Glomerular visceral epithelial cell (primary cell): ENCODE measurements at regions not wholly inside any gene's neighbourhood (a gene's known extent, or its start where the extent isn't known, plus 50 kb on each side); places are given as distances from the start of the nearest gene placed in this dataset.

Source experiments
- DNase-seq: peaks from one replicate; pipeline ENCODE4 v3.0.0-alpha.2; 2016; ENCODE audit errors: extremely low spot score

DNA sequence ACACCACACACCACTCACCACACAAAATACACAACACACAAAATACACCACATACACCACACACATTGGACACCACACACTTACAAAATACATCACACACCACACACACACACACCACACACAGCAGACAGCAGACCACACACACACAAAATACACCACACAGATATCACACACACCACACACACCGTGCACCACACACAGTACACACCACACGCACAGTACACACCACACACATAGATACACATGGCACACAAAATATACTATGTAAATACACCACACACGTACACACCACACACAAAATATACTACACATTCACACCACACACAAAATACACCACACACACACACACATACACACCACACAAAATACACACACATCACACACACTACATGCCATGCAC, 1243.5 kb downstream of the BRD1 start:
- DNase-seq: no peak

DNA sequence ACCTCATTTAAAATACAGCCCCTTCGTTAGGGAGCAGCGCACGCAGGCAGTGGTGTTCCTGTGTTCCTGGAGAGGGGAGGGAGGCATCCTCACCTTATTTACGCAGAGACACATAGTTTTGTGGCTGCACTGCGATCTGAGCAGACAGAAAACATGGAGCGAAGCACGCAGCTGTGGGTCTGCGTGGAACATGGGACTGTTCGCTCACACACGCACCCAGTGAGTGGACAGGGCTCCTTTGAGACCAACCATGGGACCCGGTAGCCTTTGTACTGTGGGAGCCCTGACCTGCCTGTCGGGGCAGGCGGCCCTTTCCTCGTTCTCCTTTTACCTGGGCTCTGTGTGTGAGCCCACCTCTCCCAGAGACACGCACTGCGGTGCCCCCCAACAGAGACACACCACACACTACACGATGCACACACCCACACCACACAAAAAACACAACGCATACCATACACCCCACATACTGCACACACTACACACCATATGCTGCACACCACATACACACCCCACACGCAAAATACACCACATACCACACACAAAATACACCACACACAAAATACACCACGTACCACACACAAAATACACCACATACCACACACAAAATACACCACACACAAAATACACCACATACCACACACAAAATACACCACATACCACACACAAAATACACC, 1245.7 kb downstream of the BRD1 start:
- no peak for DNase-seq

- DNase-seq: no peak
Measured at GRCh38 chr22:48581205-48581766, 1246.4 kb downstream of the BRD1 start.

DNA sequence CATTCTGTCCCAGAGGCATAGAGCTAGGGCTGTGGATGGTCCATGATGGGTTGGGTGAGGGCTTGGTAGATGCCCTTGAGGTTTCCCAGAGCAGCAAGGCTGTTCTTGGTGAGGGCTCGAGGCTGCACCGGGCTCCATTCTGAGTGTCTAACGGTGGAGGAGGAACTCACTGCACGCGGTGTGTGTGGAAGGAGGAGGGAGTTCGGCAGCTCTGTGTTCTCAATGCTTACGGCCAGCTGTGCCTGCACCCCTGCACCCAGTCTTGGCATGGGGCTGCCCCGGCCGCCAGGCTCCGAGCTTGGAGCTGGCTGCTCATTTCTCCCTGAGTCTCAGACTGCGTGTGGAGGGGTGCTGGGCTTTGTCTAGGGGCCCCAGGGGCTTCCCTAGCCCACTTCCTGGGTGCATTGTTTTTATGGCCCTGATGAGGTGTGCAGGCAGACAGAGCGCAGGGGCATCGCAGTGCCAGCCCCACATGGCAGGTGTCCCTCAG, 1247.1 kb downstream of the BRD1 start:
- no peak for DNase-seq

DNA sequence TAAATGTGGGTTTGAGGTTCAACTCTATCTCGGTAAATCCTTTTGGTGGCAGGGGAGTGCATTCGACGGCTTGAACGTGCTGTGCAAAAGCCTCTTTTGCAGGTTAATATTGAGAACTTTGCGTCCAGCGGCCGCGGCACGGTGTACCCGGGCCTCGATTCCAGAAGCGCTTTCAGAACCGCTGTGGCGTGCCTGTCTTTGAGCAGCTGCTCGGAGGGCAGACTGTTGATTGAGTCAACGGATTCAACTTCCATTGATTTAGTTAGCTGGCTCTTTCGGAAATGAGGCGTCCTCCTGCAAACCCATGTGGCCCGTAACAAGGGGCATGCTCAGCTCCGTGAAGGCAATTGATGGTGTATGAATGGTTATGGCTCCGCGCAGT, 1247.8 kb downstream of the BRD1 start:
- DNase-seq: no peak

- DNase-seq: no peak
Measured at GRCh38 chr22:48579043-48579927, 1248.4 kb downstream of the BRD1 start.

DNA sequence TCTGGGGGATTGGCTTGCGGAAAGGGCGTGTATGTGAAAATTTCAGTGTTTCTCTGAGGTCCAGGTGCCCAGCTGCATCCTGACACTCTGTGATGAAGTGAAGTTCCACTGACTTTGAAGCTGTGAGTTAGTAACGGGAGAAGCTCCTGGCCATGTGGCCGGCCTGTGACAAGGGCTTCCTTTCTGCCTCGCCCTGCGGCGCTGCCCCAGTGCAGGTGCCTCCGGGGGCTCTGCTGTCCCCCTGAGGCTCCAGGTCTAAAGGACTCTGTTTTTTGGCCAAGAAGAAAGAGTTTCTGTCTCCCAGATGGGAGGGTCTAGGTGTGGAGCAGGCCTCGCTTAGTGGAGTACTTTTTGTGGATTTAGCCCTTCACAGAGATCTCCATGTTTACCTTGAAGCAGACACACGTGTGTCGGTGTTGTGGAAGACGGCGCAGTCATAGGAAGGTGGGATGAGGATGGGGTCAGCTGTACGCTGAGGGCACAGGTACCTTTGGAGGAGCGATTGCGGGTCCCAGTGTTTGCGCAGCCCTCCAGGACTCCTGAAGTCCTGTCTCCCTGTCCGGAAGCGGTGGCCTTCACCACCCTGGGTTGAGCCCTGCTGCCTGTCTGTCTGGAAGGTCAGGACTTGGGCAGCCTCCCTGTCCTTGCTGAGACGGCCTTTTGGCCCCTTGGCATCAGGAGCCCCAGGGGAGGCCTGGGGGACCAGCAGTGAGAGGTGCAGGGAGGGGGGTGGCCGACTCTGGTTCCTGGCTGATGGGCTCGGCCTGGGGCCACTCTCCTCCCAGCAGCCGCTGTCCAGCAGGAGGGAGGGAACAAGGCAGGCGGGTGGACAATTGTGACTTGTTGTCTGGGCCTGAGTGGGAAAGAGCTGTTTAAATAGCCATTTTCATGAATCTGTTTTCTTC, 1249.3 kb downstream of the BRD1 start:
- DNase-seq: no peak

GRCh38 chr22:48577691-48578090, 1250.0 kb downstream of the BRD1 start:
- no peak for DNase-seq

DNA sequence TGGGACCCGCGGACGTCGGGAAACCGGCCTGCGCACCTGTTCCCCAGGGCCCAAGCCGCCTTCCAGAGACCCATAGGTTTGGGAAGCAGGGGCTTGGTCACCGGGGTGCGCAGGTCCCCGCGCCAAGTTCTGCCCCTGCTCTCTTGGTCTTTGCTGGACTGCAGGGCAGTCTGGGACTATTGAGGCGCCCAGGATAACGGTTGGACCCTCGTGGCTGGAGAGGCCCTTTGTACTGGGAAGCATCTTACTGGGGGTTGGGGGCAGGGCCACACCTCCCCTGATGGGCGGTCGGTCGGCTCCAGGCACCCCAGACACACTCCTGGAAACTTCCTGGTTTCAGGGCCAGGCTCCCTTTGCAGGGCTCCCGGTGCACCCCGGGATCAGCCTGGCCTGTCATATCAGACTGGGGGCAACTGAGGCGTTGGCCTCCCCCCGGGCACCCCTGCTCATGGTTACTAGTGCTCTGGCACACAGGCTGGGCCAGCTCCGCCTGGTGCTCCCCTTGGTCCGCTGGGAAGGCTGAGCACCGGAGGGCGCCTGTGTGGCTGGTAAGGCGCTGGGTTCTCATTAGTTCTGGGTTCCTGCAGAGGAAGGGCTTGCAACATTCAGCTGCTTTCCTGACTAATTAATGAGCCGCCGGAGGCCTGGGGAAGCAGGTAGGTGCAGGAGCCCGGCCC, 1250.5 kb downstream of the BRD1 start:
- DNase-seq: no peak

DNA sequence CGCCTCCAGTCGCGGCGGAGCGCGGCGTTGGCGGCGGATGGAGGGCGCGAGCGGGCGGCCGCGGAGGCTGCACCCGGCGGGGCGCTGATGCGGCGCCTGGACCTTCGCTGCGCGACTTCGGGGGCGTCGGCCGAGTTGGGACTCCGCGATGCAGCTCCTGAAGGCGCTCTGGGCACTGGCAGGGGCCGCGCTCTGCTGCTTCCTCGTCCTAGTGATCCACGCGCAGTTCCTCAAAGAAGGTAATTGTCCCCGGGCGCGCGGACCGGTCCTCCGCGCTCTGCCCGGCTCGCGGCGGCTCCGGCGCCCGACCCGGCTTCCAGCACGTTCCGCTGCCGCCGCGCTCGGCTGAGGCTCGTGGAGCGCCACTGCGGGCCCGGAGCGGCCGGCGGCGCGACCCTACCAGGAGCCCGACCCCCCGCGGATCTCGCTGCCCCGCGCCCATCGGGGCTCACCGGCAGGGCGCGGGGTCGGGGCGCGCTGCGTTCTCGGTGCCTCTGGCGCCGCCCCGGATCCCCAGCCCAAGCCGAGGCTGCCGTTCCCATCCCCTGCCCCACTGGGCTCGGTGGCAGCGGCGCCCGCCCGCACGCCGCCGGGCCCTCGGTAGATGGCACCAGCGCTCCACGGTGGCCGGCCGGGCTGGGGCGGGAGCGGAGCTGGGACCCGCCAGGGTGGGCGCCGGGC, 1251.2 kb downstream of the BRD1 start:
- DNase-seq: no peak

DNA sequence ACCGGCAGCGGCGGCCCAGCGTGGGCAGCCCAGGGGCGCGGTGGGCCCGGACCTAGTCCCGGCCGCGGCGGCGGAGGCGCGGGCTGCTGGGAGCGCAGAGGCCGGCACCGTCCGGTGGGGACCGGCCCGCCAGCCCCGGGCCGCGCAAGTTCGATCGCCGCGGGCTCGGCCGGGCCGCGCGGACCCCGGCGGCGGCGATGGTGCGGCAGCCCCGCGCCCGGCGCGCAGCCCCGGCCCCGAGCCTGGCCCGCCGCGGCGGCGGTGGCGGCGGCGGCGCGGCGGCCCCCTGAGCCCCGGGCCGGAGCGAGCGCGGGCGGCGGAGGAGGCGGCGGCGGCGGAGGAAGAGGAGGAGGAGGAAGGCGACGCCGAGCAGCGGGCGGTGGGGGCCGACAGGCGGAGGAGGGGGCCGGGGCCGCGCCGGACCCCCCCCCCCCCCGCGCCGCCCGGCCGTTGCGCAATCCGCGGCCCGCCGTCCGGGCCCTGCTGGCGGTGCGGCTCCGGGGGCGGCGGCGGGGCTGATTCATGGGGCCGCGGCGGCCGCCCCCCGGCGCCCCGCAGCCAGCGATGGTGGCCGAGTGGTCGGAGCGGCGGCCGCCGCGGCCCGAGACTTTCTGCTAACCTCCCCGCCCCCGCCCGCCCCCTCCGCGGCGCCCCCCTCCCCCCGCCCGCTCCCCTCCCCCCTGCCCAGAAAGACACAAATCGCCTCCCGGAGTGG, 1251.9 kb downstream of the BRD1 start:
- no peak for DNase-seq

GRCh38 chr22:48574776-48575617, 1252.7 kb downstream of the BRD1 start:
- no peak for DNase-seq

- DNase-seq: no peak
Measured at GRCh38 chr22:48573766-48574165, 1253.9 kb downstream of the BRD1 start.

DNA sequence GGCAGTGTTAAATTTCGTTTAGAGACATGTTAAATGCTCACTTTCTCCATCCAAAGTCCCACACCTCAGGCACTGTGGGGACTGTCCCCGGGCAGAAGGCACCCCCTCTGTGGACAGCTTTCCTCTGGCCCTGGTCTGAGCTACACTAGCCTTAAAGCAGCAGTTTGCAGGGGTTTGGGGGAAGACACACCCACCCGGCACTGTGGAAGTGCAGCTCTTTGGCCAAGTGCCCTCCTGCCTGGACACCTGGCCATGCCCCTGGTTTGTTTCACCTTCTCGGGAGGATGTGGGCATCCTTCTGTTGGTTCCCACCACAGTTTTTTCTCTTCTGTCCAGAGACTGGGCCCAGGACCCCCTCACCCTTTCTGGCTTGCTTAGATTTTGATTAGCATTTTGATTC, 1254.7 kb downstream of the BRD1 start:
- no peak for DNase-seq

GRCh38 chr22:48570912-48571311, 1256.8 kb downstream of the BRD1 start:
- DNase-seq: no peak

GRCh38 chr22:48569476-48570233, 1258.0 kb downstream of the BRD1 start:
- no peak for DNase-seq

DNA sequence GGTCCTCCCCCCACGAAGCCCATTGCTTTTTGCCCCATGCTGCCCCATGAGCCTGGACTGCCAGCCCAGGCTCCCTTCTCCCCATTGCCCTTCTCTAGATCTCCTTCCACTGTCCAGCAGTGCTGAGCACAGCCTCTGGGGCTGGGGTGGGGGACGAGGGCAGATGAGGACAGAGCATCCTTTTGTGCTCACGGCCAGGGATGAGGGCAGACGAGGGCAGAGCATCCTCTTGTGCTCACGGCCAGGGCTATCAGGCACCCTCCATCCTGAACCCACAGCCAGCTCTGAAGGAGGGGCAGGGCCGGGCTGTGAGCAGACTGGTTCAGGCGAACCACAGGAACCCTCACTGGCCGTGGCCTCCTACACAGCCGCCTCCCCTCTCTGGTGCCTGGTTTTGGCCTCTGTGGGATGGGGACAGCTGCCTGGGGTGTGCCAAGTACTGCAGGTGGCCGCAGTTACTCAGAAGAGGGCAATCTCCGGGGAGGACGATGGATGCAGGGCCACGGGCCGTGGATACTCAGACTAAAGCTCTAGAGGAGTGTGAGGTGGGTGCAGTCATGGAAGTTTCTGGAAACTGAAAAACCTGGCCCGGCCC, 1258.8 kb downstream of the BRD1 start:
- no peak for DNase-seq
